ENCODE measurements at regions not wholly inside any gene's neighbourhood (a gene's known extent, or its start where the extent isn't known, plus 50 kb on each side); places are given as distances from the start of the nearest gene placed in this dataset.

DNA sequence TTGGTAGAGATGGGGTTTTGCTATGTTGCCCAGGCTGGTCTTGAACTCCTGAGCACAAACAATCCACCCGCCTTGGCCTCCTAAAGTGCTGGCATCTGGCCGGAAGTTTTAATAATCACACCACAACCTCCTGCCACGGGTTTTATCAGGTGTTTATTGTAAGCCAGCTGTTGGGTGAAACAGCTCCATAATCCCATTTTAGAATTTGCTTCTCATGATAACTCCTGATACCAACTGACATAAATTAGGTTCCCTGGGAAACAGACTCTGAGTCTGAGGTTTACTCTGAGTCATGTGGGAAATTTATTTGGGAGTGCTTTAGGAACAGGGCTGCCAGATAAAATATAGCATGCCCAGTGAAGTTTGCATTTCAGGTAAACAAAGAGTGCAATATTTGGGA is 122.6 kb upstream of the MED13 start:
- Histone ChIP-seq H3K4me3 (replicated peaks in 1 of 3) (no peak overlapping the region), H3K27ac (no peak overlapping the region), H3K36me3 (no peaks in the 10 kb centered on the region), H3K4me1 (no peaks in the 10 kb centered on the region), H3K9me3 (no peaks in the 10 kb centered on the region), H3K27me3 (no peaks in the 10 kb centered on the region)
- WGBS, 2 donors, result 81 to 86% methylated on average over 3 of the region's 3 CpGs
- TF ChIP-seq POLR2A (IDR thresholded peaks at IDR 0.05), result no peak
- TF ChIP-seq, protein P1, sequence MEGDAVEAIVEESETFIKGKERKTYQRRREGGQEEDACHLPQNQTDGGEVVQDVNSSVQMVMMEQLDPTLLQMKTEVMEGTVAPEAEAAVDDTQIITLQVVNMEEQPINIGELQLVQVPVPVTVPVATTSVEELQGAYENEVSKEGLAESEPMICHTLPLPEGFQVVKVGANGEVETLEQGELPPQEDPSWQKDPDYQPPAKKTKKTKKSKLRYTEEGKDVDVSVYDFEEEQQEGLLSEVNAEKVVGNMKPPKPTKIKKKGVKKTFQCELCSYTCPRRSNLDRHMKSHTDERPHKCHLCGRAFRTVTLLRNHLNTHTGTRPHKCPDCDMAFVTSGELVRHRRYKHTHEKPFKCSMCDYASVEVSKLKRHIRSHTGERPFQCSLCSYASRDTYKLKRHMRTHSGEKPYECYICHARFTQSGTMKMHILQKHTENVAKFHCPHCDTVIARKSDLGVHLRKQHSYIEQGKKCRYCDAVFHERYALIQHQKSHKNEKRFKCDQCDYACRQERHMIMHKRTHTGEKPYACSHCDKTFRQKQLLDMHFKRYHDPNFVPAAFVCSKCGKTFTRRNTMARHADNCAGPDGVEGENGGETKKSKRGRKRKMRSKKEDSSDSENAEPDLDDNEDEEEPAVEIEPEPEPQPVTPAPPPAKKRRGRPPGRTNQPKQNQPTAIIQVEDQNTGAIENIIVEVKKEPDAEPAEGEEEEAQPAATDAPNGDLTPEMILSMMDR (IDR thresholded peaks at IDR 0.05), result no peak
- intact Hi-C loops (cut with DNase I), result no loop called here
- no peak for DNase-seq

GRCh38 chr17:62186841-62187240 is 121.8 kb upstream of the MED13 start:
- TF ChIP-seq POLR2A (IDR thresholded peaks at IDR 0.05), result no peak
- TF ChIP-seq, protein P1 (IDR thresholded peaks at IDR 0.05), result no peak
- no peaks in the 10 kb centered on the region for H3K4me1 ChIP-seq
- H3K27me3 ChIP-seq, result no peaks in the 10 kb centered on the region
- H3K36me3 ChIP-seq, result no peaks in the 10 kb centered on the region
- WGBS, 2 donors, result 80 to 91% methylated on average over 3 of the region's 3 CpGs
- intact Hi-C loops (cut with DNase I), result no loop called here
- no peaks in the 10 kb centered on the region for H3K9me3 ChIP-seq
- H3K27ac ChIP-seq, result no peak overlapping the region
- no peak for DNase-seq
- H3K4me3 ChIP-seq (replicated peaks in 1 of 3), result no peak overlapping the region

- no peaks in the 10 kb centered on the region for H3K36me3 ChIP-seq
- H3K4me1 ChIP-seq, result no peaks in the 10 kb centered on the region
- H3K9me3 ChIP-seq, result no peaks in the 10 kb centered on the region
- no peak for TF ChIP-seq POLR2A (IDR thresholded peaks at IDR 0.05)
- TF ChIP-seq, protein P1 (IDR thresholded peaks at IDR 0.05), result no peak
- DNase-seq, result no peak
- H3K4me3 ChIP-seq (replicated peaks in 1 of 3), result no peak overlapping the region
- H3K27me3 ChIP-seq, result no peaks in the 10 kb centered on the region
- intact Hi-C loops (cut with DNase I), result no loop called here
- 78 to 83% methylated on average over 1 of the region's 1 CpG for WGBS, 2 donors
- no peak overlapping the region for H3K27ac ChIP-seq
Measured at GRCh38 chr17:62180772-62181171, 115.7 kb upstream of the MED13 start.

DNA sequence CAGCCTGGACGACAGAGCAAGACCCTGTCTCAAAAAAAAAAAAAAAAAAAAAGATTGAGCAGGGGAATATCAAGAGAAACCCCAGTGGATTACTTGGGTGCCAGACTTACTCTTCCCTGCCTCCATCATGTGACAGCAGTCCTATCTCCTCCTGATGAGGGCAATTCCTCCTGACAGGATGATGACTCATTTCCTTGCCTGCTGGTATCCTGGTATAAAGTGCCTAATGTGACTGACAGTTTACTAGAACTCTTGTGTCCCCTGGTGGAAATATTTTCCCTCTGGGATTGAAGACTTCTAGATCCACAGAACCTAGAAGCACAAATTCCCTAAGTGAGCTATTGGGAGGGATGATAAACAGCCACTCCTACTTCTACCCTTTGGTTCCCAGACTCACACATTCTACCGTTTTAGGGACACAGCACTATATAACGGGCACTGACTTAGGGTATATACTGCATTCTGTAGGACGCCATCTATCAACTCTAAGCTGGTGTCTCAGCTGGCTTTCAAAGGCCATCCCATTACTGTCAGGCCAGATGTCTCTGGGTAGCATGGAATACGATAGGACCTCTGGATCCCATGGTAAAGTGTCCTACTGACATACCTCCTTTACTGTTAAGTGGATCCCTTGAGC is 114.6 kb upstream of the MED13 start:
- no peak for DNase-seq
- Histone ChIP-seq H3K9me3 (no peaks in the 10 kb centered on the region), H3K27me3 (no peaks in the 10 kb centered on the region), H3K27ac (no peak overlapping the region), H3K4me3 (replicated peaks in 1 of 3) (no peak overlapping the region), H3K36me3 (no peaks in the 10 kb centered on the region), H3K4me1 (no peaks in the 10 kb centered on the region)
- 84 to 89% methylated on average over 5 of the region's 5 CpGs for WGBS, 2 donors
- intact Hi-C loops (cut with DNase I), result no loop called here
- no peak for TF ChIP-seq POLR2A (IDR thresholded peaks at IDR 0.05)
- TF ChIP-seq, protein P1 (IDR thresholded peaks at IDR 0.05), result no peak

DNA sequence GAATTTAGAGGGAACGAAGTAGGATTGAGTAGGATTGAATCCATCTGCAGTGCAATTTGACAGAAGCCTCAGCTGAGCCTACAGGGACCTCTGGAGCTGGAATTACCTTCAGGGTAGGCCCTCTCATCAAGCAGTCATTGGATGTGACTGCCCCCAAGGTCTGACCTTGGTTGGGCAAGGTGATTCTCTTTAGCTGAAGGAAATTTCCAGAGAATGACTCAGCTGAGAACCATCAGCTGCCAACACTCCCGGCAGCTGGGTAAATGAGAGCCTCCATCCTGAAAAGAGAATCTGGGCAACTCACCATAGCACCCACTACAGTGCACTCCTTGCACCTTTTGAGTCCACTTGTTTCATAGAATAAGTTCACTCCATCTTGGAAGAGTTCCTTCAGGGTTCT is 113.5 kb upstream of the MED13 start:
- TF ChIP-seq POLR2A (IDR thresholded peaks at IDR 0.05), result no peak
- TF ChIP-seq, protein P1 (IDR thresholded peaks at IDR 0.05), result no peak
- Histone ChIP-seq H3K9me3 (no peaks in the 10 kb centered on the region), H3K27ac (no peak overlapping the region), H3K36me3 (no peaks in the 10 kb centered on the region), H3K4me3 (replicated peaks in 1 of 3) (no peak overlapping the region), H3K4me1 (no peaks in the 10 kb centered on the region), H3K27me3 (no peaks in the 10 kb centered on the region)
- WGBS, 2 donors, result 88 to 98% methylated on average over 2 of the region's 2 CpGs
- DNase-seq, result no peak
- intact Hi-C loops (cut with DNase I), result no loop called here
